22Rv1 (cell line): ENCODE measurements at regions not wholly inside any gene's neighbourhood (a gene's known extent, or its start where the extent isn't known, plus 50 kb on each side); places are given as distances from the start of the nearest gene placed in this dataset.

Experiments
- H3K27ac ChIP-seq: fragments of 450-650 bp; 2 replicates; pipeline ENCODE4 v1.5.1; 2017
- ZFX ChIP-seq: fragments of 450-650 bp; IDR thresholded peaks from 2 replicates; pipeline ENCODE4 v1.6.1; 2017; ENCODE audit warnings: antibody characterized with exemption, borderline replicate concordance
- TF ChIP-seq, protein P1 (sequence below): fragments of 450-650 bp; IDR thresholded peaks from 2 replicates; pipeline ENCODE4 v1.5.1; 2017; ENCODE audit warnings: mild to moderate bottlenecking

GRCh38 chr1:234710936-234711724 lies 101.2 kb upstream of the IRF2BP2 start:
- TF ChIP-seq, protein P1, sequence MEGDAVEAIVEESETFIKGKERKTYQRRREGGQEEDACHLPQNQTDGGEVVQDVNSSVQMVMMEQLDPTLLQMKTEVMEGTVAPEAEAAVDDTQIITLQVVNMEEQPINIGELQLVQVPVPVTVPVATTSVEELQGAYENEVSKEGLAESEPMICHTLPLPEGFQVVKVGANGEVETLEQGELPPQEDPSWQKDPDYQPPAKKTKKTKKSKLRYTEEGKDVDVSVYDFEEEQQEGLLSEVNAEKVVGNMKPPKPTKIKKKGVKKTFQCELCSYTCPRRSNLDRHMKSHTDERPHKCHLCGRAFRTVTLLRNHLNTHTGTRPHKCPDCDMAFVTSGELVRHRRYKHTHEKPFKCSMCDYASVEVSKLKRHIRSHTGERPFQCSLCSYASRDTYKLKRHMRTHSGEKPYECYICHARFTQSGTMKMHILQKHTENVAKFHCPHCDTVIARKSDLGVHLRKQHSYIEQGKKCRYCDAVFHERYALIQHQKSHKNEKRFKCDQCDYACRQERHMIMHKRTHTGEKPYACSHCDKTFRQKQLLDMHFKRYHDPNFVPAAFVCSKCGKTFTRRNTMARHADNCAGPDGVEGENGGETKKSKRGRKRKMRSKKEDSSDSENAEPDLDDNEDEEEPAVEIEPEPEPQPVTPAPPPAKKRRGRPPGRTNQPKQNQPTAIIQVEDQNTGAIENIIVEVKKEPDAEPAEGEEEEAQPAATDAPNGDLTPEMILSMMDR = no peak
- TF ChIP-seq ZFX = no peak
- H3K27ac ChIP-seq = no peak overlapping the region

DNA sequence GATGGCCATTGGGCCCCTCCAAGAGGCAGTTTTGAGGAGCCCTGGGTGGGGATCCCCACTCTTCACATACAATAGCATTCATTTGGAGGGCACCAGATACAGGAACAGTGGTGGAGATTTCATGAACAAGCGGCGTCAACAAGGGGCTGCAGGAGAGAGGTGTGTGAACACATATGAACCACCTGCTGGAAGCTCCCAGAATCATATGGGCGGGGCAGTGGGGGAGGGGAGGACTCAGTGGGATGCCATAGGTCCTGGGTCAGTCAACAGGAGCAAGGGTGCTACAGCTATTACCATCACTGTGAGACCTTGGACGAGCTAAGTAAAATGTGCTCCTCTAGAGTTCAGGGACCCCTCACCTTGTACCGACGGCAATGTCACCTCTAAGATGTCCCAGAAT lies 100.4 kb upstream of the IRF2BP2 start:
- TF ChIP-seq ZFX = no peak
- TF ChIP-seq, protein P1 = no peak
- H3K27ac ChIP-seq = no peak overlapping the region

DNA sequence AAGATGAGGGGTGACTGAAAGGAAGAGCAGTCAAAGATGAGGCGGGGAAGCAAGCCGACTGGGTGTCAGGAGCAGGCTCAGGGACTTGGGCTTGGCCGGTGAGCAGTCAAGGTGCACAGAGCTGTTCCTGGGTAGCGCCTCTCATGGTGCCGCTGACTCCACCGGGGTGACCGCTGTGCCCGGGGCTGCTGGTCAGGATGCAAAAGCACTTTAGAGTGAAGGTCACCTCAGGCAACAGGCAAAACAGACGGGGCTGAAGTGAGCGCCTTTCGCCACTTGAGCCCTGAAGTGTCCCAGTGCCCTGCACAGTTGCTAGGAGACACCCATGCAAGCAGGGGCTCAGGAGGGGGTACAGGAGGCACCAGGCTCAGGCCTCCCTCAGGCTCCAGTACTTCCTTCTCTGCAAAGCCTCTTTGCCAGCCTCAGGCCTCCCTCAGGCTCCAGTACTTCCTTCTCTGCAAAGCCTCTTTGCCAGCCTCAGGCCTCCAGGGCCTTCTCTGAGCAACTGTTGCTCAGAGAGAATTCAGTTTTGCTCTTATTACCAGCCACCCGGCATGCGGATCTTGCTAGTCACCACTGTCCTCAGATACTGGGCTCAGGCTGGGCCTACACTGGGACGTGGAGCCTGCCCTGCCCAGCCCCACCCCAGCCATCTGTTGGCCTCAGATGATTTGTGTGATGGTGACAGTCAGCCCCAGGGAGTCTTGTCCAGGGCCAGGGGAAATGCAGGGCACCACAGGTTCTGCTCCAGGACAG lies 99.7 kb upstream of the IRF2BP2 start:
- TF ChIP-seq ZFX = no peak
- TF ChIP-seq, protein P1 = no peak
- no peak overlapping the region for H3K27ac ChIP-seq

DNA sequence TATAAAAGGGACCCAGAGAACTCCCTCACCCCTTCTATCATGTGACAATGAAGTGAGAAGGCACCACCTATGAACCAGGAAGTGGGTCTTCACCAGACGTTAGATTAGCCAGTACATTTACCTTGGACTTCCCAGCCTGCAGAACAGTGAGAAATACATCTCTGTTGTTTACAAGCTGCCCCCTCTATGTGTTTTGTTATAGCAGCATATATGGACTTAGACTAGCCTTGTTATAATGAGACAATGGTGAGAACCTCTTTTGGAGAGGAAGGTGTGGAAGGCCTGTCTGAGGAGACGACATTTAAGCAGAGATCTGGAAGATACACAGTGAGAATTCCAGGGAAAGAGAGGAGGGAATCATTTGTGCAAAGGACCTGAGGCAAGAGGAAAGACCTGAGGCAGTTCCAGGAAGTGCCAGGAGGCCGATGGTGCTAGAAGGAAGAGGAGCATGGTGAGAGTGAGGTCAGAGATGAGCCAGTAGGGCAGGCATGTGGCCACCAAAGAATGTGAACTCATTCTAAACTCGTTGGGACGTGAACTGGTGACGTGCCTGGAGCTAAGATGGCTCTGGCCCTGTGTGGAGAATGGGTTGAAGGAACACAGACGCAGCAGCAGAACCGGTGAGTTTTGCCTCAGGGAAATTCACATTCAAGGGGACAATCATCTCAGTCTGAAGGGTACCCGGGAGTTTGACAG lies 98.9 kb upstream of the IRF2BP2 start:
- TF ChIP-seq, protein P1 = no peak
- TF ChIP-seq ZFX = no peak
- no peak overlapping the region for H3K27ac ChIP-seq

GRCh38 chr1:234707641-234708040 lies 97.7 kb upstream of the IRF2BP2 start:
- no peak for TF ChIP-seq ZFX
- TF ChIP-seq, protein P1 = no peak
- H3K27ac ChIP-seq = no peak overlapping the region

DNA sequence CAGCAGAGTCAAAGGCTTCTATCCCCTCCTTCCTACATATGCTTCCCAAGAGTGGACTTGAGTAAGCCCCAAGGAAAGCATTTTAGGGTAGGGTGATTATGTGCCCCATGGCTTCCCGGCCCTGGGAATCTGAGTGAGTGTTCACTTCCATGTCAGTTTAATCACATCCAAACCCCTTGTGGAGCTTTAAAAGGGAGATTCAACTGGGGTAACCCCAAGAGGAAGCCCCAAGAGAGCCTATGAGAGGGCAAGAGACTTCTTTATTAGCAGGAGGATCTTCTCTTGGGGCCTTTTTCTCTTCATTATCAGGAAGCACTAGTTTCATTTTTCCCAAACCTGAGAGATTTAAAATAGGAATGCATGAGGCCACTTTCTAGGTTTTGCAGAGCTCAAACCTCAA lies 97.0 kb upstream of the IRF2BP2 start:
- TF ChIP-seq ZFX = no peak
- H3K27ac ChIP-seq = no peak overlapping the region

- H3K27ac ChIP-seq = no peak overlapping the region
These were observed 96.2 kb upstream of the IRF2BP2 start for GRCh38 chr1:234706199-234706598.

More at GRCh38 chr1:234706199-234706598, 96.2 kb upstream of the IRF2BP2 start:
- TF ChIP-seq, protein P1 = no peak
- no peak for TF ChIP-seq ZFX
